Medulla oblongata (tissue), 1 donor: ENCODE measurements at regions not wholly inside any gene's neighbourhood (a gene's known extent, or its start where the extent isn't known, plus 50 kb on each side); places are given as distances from the start of the nearest gene placed in this dataset.
"Not testable (repeated sequence)": the region's sequence is repeated elsewhere in the genome, so short reads cannot be mapped to it uniquely, and the experiment has no call there.

Experiments used
- DNase-seq: peaks from one replicate; pipeline ENCODE4 v3.0.0-alpha.2; 2015; ENCODE audit errors: extremely low spot score

DNA sequence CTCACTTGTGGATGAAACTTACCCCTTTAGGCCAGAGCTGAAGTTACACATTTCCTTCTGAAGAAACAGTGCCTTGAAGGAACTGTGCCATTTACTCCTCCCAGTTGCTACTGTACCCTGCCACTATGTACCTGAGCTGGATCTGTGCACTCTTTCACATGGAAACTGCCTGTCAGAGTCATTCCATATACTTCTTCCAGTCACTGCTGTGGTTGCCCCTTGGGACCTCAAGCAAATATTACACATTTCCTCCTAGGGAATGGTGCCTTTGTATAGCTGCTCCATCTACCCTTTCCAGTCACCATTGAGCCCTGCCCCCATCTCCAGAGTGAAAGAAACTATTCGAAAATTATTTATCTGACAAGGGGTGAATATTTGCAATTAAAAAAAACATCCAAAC is 1328.3 kb downstream of the TECRL start:
- no peak for DNase-seq

GRCh38 chr4:63063760-63064159 is 1345.5 kb downstream of the TECRL start:
- DNase-seq: no peak

DNA sequence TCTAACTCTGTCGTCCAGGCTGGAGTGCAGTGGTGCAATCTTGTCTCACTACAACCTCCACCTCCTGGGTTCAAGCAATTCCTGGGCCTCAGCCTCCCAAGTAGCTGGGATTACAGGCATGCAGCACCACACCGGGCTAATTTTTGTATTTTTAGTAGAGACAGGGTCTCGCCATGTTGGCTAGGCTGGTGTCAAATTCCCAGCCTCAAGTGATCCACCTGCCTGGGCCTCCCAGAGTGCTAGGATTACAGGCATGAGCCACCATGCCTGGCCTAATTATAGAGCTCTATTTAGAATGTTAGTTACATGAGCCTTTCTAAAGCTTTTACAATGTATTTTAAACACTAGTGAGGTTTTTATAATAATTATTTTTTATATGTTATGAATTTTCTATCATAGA is 1346.4 kb downstream of the TECRL start:
- not testable (repeated sequence) for DNase-seq

- DNase-seq: no peak
Measured at GRCh38 chr4:63049726-63050125, 1359.5 kb downstream of the TECRL start.

GRCh38 chr4:63049278-63049677 is 1360.0 kb downstream of the TECRL start:
- no peak for DNase-seq

DNA sequence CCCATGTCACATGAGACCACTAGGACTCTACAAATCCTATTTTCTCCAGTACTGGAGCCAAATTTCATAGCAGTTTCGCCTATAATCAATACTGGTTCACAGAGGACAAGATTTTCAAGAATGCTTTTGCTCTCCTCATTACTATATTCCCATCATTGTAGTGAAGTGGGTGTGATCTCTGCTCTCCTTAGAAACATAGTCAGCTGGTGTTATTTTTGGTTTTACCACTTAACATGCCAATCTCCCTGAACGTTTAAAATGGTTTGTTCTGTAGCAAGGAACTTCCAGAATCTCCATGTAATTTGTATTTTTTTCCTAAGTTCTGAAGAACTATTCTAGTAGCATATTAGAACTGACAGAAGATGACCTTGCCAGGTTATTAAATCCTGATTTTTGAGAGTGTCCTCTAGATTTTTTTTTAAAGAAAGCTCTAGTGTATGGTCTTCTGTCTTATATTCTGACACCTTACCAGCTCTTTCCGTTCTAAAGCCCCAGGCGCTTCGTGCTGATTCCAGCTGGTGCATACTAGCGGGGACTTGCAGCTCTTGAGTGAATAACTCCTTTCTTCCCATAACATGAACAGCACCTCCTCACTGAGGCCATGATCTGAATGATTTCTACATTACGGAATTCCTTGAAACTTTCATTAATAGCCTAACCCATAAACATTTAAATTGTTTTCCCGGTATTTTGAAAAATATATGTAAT is 1372.9 kb downstream of the TECRL start:
- no peak for DNase-seq

- DNase-seq: no peak
Measured at GRCh38 chr4:63029380-63029779, 1379.9 kb downstream of the TECRL start.

- no peak for DNase-seq
Measured at GRCh38 chr4:63020661-63021060, 1388.6 kb downstream of the TECRL start.

DNA sequence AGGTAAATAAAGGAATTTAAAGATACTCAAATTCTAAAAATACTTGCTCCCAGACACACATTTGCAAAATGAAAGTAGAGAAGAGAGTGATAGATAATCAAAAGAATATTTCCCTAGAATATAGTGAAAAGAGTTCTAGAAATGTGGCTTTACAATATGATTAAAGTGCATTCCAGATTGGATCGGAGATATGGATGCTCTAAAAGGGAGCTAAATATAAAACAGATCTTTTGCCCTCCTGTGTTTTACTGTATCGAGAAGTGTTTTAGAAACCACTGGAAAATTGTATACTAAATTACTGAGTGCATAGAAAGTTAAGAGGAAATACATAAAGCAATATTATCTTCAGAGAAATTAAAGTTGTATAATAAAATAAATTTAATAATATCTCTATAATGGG is 1392.0 kb downstream of the TECRL start:
- no peak for DNase-seq

DNA sequence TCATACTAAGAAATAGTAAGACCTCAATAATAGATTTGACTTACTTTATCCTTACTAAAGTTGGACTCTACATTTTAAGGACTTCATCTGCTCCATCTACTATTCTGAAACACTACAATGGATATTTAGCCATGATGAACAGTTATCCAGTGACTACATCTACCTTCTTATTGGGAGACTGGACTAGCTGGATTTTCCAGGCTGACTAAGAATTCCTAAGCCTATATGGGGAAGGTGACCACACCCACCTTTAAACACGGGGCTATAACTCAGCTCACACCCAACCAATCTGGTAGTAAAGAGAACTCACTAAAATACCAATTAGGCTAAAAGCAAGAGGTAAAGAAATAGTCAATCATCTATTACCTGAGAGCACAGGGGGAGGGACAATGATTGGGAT is 1438.4 kb downstream of the TECRL start:
- no peak for DNase-seq

- DNase-seq: no peak
Measured at GRCh38 chr4:62960415-62960814, 1448.8 kb downstream of the TECRL start.

DNA sequence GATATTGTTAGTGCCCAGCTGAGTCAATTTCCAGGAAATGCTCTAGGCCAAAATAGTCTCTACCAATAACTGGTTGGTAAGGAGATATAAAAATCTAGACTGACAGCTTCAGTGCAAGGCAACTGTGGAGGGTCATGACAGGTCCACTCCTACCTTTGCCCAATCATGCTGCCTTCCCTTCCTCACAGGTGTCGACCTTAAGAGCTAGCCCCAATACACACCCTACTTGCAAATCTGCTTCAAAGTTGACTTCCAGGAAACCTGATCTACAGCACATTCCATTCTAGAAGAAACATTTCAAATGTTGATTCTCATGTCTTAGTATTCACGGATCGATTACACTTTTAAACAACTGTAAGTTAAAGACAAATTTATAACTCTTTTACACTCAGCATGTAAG is 1455.5 kb downstream of the TECRL start:
- DNase-seq: no peak

DNA sequence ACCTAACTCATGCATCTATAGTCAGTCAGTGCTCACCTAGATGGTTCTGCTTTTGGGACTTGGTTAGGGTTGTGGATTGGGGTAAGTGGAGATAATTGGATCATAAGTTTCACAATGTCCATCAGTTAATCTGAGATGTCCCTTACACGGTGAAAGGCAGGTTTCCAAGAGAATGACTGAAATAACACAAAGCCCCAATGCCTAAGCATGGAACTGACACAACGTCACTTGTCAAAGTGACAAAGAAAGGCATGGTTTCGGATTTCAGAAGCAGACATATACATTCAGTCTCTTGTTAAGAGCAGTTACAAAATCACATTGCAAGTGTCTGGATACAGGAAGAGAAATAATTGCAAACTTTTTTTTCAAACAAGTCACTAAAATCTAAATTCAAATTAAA is 1456.9 kb downstream of the TECRL start:
- DNase-seq: no peak

- no peak for DNase-seq
Measured at GRCh38 chr4:62948108-62948507, 1461.1 kb downstream of the TECRL start.

GRCh38 chr4:62940229-62940628 is 1469.0 kb downstream of the TECRL start:
- DNase-seq: no peak

GRCh38 chr4:62930884-62931283 is 1478.4 kb downstream of the TECRL start:
- no peak for DNase-seq

GRCh38 chr4:62928483-62928882 is 1480.8 kb downstream of the TECRL start:
- no peak for DNase-seq

GRCh38 chr4:62927574-62927973 is 1481.7 kb downstream of the TECRL start:
- no peak for DNase-seq

DNA sequence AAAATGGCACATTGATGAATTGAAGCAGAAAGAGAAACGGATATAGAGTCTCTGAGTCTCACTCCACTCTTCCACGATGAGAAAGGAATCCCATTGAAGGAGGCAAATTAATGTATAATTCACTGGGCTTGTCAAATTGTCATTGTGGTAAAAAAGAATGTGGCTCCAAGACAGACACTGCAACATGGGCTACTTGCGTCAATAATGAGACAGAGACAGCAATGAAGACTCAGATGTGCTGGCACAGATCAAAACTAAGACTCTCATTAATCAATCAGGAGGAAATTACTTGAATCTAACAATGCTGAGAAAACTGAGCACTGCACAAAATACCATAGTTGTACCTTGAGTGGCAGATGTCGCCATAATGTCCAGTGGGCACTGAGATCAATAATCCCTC is 1485.5 kb downstream of the TECRL start:
- DNase-seq: no peak

- no peak for DNase-seq
Measured at GRCh38 chr4:62917649-62918048, 1491.6 kb downstream of the TECRL start.

GRCh38 chr4:62914758-62915157 is 1494.5 kb downstream of the TECRL start:
- no peak for DNase-seq

GRCh38 chr4:62913065-62913464 is 1496.2 kb downstream of the TECRL start:
- no peak for DNase-seq

- DNase-seq: no peak
Measured at GRCh38 chr4:62912531-62912930, 1496.7 kb downstream of the TECRL start.

DNA sequence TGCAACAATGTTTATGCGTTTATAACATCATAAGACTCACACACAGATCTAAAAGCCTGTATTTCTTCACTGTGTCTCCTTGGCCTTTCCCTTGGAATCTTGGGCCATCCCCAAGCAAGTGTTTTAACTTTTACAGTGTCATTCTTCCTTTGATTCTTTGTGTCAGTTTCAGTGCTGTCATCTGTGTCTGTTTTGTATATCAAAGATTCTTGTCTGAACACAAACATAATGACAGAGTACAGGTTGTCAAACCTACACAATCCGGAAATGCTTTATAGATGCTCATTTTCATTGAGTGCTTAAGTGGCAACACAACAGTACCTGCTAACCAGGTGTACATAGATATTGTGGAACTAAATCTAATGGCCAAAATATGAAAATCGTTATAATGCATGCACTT is 1500.0 kb downstream of the TECRL start:
- DNase-seq: no peak
